GM23338 (cell line): ENCODE measurements at regions not wholly inside any gene's neighbourhood (a gene's known extent, or its start where the extent isn't known, plus 50 kb on each side); places are given as distances from the start of the nearest gene placed in this dataset.
A peak's percentile ranks its signal among the peaks of the same experiment; 100 is the strongest.

Experiments used
- CREB1 ChIP-seq: fragments of 250-450 bp; sonication (Bioruptor Pico); IDR thresholded peaks from 2 replicates; pipeline ENCODE4 v1.5.0; 2020; ENCODE audit warnings: low read depth, mild to moderate bottlenecking, moderate library complexity
- EZH2 ChIP-seq: fragments of 200-600 bp; sonication (generic); IDR thresholded peaks from one replicate; pipeline ENCODE4 v1.8.0; 2017; ENCODE audit warnings: antibody characterized with exemption, mild to moderate bottlenecking, low read depth; ENCODE audit not compliant: unreplicated experiment
- EZH2phosphoT487 ChIP-seq: fragments of 200-600 bp; sonication (generic); IDR thresholded peaks from one replicate; pipeline ENCODE4 v1.8.1; 2018; ENCODE audit warnings: antibody characterized with exemption; ENCODE audit not compliant: unreplicated experiment
- JUNB ChIP-seq: IDR thresholded peaks from one replicate; pipeline ENCODE4 v1.6.1; 2016; ENCODE audit warnings: antibody characterized with exemption; ENCODE audit not compliant: unreplicated experiment
- POLR2AphosphoS5 ChIP-seq: IDR thresholded peaks from 2 replicates; pipeline ENCODE4 v1.6.1; 2016; ENCODE audit warnings: antibody characterized with exemption, low read depth
- REST ChIP-seq: IDR thresholded peaks from one replicate; pipeline ENCODE4 v1.6.1; 2018; ENCODE audit warnings: antibody characterized with exemption; ENCODE audit not compliant: unreplicated experiment
- TF ChIP-seq, protein P1 (sequence below), 2 experiments: fragments of 200-600 bp in 1 of 2; sonication (generic) in 1 of 2; conservative IDR thresholded peaks; 2 replicates each; pipeline versions ENCODE4 v1.5.1 to v1.6.1; 2016 to 2017; ENCODE audit warnings: antibody characterized with exemption in 2 of 2, low read depth in 2 of 2, mild to moderate bottlenecking in 2 of 2, moderate library complexity in 1 of 2
- TF ChIP-seq, protein P2 (sequence below): fragments of 250-450 bp; sonication (Bioruptor Pico); IDR thresholded peaks from 2 replicates; pipeline ENCODE4 v1.5.0; 2020; ENCODE audit warnings: mild to moderate bottlenecking, moderate library complexity

GRCh38 chr21:21921410-21922232, 923.4 kb downstream of the NCAM2 start:
- TF ChIP-seq EZH2phosphoT487 (no peak), CREB1 (CRISPR knock-in tag) (no peak), POLR2AphosphoS5 (no peak), REST (no peak), EZH2 (no peak), JUNB (no peak)
- TF ChIP-seq, protein P1, sequence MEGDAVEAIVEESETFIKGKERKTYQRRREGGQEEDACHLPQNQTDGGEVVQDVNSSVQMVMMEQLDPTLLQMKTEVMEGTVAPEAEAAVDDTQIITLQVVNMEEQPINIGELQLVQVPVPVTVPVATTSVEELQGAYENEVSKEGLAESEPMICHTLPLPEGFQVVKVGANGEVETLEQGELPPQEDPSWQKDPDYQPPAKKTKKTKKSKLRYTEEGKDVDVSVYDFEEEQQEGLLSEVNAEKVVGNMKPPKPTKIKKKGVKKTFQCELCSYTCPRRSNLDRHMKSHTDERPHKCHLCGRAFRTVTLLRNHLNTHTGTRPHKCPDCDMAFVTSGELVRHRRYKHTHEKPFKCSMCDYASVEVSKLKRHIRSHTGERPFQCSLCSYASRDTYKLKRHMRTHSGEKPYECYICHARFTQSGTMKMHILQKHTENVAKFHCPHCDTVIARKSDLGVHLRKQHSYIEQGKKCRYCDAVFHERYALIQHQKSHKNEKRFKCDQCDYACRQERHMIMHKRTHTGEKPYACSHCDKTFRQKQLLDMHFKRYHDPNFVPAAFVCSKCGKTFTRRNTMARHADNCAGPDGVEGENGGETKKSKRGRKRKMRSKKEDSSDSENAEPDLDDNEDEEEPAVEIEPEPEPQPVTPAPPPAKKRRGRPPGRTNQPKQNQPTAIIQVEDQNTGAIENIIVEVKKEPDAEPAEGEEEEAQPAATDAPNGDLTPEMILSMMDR (conservative IDR thresholded peaks at IDR 0.05; ENCODE audit: low read depth in 2 of 2), result peak; percentile 75 to 95
- TF ChIP-seq, protein P2, sequence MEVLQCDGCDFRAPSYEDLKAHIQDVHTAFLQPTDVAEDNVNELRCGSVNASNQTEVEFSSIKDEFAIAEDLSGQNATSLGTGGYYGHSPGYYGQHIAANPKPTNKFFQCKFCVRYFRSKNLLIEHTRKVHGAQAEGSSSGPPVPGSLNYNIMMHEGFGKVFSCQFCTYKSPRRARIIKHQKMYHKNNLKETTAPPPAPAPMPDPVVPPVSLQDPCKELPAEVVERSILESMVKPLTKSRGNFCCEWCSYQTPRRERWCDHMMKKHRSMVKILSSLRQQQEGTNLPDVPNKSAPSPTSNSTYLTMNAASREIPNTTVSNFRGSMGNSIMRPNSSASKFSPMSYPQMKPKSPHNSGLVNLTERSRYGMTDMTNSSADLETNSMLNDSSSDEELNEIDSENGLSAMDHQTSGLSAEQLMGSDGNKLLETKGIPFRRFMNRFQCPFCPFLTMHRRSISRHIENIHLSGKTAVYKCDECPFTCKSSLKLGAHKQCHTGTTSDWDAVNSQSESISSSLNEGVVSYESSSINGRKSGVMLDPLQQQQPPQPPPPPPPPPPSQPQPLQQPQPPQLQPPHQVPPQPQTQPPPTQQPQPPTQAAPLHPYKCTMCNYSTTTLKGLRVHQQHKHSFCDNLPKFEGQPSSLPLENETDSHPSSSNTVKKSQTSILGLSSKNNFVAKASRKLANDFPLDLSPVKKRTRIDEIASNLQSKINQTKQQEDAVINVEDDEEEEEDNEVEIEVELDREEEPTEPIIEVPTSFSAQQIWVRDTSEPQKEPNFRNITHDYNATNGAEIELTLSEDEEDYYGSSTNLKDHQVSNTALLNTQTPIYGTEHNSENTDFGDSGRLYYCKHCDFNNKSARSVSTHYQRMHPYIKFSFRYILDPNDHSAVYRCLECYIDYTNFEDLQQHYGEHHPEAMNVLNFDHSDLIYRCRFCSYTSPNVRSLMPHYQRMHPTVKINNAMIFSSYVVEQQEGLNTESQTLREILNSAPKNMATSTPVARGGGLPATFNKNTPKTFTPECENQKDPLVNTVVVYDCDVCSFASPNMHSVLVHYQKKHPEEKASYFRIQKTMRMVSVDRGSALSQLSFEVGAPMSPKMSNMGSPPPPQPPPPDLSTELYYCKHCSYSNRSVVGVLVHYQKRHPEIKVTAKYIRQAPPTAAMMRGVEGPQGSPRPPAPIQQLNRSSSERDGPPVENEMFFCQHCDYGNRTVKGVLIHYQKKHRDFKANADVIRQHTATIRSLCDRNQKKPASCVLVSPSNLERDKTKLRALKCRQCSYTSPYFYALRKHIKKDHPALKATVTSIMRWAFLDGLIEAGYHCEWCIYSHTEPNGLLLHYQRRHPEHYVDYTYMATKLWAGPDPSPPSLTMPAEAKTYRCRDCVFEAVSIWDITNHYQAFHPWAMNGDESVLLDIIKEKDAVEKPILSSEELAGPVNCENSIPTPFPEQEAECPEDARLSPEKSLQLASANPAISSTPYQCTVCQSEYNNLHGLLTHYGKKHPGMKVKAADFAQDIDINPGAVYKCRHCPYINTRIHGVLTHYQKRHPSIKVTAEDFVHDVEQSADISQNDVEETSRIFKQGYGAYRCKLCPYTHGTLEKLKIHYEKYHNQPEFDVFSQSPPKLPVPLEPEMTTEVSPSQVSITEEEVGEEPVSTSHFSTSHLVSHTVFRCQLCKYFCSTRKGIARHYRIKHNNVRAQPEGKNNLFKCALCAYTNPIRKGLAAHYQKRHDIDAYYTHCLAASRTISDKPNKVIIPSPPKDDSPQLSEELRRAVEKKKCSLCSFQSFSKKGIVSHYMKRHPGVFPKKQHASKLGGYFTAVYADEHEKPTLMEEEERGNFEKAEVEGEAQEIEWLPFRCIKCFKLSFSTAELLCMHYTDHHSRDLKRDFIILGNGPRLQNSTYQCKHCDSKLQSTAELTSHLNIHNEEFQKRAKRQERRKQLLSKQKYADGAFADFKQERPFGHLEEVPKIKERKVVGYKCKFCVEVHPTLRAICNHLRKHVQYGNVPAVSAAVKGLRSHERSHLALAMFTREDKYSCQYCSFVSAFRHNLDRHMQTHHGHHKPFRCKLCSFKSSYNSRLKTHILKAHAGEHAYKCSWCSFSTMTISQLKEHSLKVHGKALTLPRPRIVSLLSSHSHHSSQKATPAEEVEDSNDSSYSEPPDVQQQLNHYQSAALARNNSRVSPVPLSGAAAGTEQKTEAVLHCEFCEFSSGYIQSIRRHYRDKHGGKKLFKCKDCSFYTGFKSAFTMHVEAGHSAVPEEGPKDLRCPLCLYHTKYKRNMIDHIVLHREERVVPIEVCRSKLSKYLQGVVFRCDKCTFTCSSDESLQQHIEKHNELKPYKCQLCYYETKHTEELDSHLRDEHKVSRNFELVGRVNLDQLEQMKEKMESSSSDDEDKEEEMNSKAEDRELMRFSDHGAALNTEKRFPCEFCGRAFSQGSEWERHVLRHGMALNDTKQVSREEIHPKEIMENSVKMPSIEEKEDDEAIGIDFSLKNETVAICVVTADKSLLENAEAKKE (CRISPR knock-in tag), result no peak
